ENCODE measurements at regions not wholly inside any gene's neighbourhood (a gene's known extent, or its start where the extent isn't known, plus 50 kb on each side); places are given as distances from the start of the nearest gene placed in this dataset.

DNA sequence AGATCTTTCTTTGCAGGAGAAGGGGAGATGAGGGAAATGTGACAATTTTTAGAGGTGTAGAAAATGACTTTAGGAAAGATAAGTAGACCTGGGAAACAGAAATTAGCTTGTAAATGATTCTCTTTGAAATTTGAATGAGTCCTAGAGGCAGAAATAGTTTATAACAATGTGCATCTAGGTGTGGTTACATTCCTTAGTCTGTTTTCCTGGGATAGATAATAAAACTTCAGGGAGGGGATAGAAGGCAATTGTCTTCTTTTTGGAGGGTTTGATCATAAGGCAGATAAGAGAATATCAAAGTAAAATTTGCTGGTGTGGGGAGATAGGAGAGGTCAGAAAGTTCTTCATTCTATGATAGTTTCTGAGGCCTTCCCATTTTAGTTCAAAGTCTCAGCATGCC, 1344.3 kb upstream of the LRRTM1 start:
- no peak overlapping the region for H3K4me3 ChIP-seq
- H3K4me1 ChIP-seq, result no peaks in the 10 kb centered on the region
- no peaks in the 10 kb centered on the region for H3K36me3 ChIP-seq
- TF ChIP-seq, protein P1, sequence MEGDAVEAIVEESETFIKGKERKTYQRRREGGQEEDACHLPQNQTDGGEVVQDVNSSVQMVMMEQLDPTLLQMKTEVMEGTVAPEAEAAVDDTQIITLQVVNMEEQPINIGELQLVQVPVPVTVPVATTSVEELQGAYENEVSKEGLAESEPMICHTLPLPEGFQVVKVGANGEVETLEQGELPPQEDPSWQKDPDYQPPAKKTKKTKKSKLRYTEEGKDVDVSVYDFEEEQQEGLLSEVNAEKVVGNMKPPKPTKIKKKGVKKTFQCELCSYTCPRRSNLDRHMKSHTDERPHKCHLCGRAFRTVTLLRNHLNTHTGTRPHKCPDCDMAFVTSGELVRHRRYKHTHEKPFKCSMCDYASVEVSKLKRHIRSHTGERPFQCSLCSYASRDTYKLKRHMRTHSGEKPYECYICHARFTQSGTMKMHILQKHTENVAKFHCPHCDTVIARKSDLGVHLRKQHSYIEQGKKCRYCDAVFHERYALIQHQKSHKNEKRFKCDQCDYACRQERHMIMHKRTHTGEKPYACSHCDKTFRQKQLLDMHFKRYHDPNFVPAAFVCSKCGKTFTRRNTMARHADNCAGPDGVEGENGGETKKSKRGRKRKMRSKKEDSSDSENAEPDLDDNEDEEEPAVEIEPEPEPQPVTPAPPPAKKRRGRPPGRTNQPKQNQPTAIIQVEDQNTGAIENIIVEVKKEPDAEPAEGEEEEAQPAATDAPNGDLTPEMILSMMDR (IDR thresholded peaks at IDR 0.05), result no peak
- H3K9me3 ChIP-seq, result peaks cover 0 to 11% of the 10 kb centered on the region in 2 donors
- no peak overlapping the region for H3K27ac ChIP-seq
- DNase-seq (no peak), ATAC-seq (no peak)
- intact Hi-C loops (cut with DNase I), result no loop called here
- H3K27me3 ChIP-seq, result no peaks in the 10 kb centered on the region

DNA sequence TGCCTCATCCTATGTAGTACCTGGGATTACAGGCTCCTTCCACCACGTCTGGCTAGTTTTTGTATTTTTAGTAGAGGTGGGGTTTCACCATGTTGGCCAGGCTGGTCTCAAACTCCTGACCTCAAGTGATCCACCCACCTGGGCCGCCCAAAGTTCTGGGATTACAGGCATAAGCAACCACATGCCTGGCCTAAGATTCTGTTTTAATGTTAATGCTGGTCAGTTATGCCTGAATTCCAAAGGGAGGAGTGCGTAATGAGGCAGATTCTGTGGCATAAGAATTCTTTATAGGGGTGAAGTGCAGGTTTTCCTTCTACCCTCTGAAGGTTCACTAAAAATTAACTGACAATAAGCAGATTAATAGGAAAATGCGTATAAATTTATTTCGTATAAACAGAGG, 1343.8 kb upstream of the LRRTM1 start:
- no peaks in the 10 kb centered on the region for H3K36me3 ChIP-seq
- ATAC-seq (no peak), DNase-seq (peak in 1 of 4 donors; percentile 24)
- no peaks in the 10 kb centered on the region for H3K4me1 ChIP-seq
- intact Hi-C loops (cut with DNase I), result no loop called here
- no peak overlapping the region for H3K27ac ChIP-seq
- H3K4me3 ChIP-seq, result no peak overlapping the region
- H3K27me3 ChIP-seq, result no peaks in the 10 kb centered on the region
- TF ChIP-seq, protein P1 (IDR thresholded peaks at IDR 0.05), result no peak
- H3K9me3 ChIP-seq, result peaks cover 0 to 11% of the 10 kb centered on the region in 2 donors

DNA sequence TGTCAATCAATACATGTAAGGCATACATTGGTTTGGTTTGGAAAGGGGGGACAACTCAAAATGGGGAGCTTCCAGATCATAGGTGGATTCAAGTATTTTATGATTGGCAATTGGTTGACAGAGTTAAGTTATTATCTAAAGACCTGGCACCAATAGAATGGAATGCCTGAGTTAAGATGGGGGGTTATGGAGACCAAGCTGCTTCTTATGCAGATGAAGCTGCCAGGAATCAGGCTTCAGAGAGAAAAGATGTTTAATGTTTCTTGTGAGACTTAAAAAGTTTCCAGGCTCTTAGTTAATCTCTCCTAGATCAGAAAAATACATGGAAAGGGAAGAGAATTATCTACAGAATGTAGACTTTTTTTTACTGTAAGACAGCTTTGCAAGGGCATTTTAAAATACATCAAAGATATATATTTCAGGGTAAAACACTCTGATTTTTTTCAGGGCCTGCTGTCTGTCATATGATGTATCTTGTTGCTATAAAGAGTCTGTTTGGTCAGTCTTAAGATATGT, 1343.2 kb upstream of the LRRTM1 start:
- Histone ChIP-seq H3K4me3 (no peak overlapping the region), H3K36me3 (no peaks in the 10 kb centered on the region), H3K4me1 (no peaks in the 10 kb centered on the region), H3K27ac (no peak overlapping the region), H3K9me3 (peaks cover 0 to 11% of the 10 kb centered on the region in 2 donors), H3K27me3 (no peaks in the 10 kb centered on the region)
- intact Hi-C loops (cut with DNase I), result no loop called here
- DNase-seq (no peak), ATAC-seq (no peak)
- TF ChIP-seq, protein P1 (IDR thresholded peaks at IDR 0.05), result no peak

DNA sequence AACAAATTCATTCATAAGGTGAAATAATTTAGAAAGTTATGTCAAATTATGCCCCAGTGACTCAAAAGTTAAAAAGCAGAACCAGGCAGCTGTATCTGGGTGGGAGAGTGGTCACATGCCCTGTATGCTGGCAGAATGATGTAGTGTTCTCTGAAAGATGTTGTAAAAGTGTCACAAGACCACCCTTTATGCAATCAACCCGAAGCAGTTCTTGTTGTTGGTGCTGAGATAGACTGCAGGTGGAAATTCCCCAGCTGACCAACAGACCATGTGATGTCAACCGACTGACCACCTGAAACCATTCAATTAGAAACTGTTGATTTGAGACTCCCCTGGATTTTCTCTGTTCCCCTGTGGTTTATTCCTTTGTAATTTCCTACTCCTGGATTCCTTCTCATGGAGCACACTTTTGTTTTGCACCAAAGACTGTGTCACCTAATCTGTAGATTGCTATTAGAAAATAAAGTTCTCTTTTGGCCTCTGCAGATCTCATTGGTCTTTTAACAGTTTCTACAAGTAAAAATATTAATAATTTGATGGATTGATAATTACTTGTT, 1341.3 kb upstream of the LRRTM1 start:
- peaks cover 0 to 6% of the 10 kb centered on the region in 2 donors for H3K9me3 ChIP-seq
- H3K27me3 ChIP-seq, result no peaks in the 10 kb centered on the region
- ATAC-seq, result no peak
- no peak overlapping the region for H3K4me3 ChIP-seq
- H3K4me1 ChIP-seq, result no peaks in the 10 kb centered on the region
- intact Hi-C loops (cut with DNase I), result no loop called here
- DNase-seq, result no peak
- H3K36me3 ChIP-seq, result no peaks in the 10 kb centered on the region
- H3K27ac ChIP-seq, result no peak overlapping the region
- TF ChIP-seq, protein P1 (IDR thresholded peaks at IDR 0.05), result no peak

DNA sequence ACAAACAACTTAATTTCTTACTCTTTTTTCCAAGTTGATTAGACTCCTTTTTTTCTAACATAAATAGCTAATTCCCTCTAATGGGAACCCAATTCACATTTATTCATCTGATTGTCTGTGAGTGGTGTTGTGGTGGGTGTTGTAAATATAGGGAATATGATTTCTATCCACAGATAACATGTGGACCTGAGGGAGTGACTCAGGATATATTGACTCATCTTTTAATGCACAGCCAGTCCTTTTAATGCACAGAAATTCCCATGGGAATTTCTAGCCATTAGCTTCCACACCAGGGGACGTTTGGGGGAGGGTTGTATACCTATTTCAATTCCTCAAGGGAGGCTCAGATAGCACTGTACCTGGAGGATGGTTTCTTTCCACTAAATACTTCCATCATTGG, 1339.6 kb upstream of the LRRTM1 start:
- no peaks in the 10 kb centered on the region for H3K27me3 ChIP-seq
- H3K4me1 ChIP-seq, result no peaks in the 10 kb centered on the region
- TF ChIP-seq, protein P1 (IDR thresholded peaks at IDR 0.05), result no peak
- H3K36me3 ChIP-seq, result no peaks in the 10 kb centered on the region
- H3K4me3 ChIP-seq, result no peak overlapping the region
- peaks cover 0 to 5% of the 10 kb centered on the region in 2 donors for H3K9me3 ChIP-seq
- DNase-seq (no peak), ATAC-seq (no peak)
- H3K27ac ChIP-seq, result no peak overlapping the region
- intact Hi-C loops (cut with DNase I), result no loop called here

Data from left lung (tissue), 4 donors.